Hematopoietic multipotent progenitor cell treated with erythropoietin and hydrocortisone succinate and interleukin-3 and kit ligand, for 4 days (in vitro differentiated cells): ENCODE measurements at regions not wholly inside any gene's neighbourhood (a gene's known extent, or its start where the extent isn't known, plus 50 kb on each side); places are given as distances from the start of the nearest gene placed in this dataset.

ENCODE experiments used
- DNase-seq: peaks from one replicate; pipeline ENCODE4 v3.0.0-alpha.2; 2015

- no peak for DNase-seq
These were observed 138.7 kb upstream of the POF1B start for GRCh38 chrX:85517994-85518718.

- DNase-seq, result no peak
These were observed 136.7 kb upstream of the POF1B start for GRCh38 chrX:85516131-85516530.

- no peak for DNase-seq
These were observed 127.4 kb upstream of the POF1B start for GRCh38 chrX:85506871-85507270.

GRCh38 chrX:85505801-85506200, 126.3 kb upstream of the POF1B start:
- no peak for DNase-seq

- no peak for DNase-seq
These were observed 124.9 kb upstream of the POF1B start for GRCh38 chrX:85504381-85504780.

GRCh38 chrX:85503258-85504158, 124.0 kb upstream of the POF1B start:
- DNase-seq, result no peak

GRCh38 chrX:85501349-85501748, 121.9 kb upstream of the POF1B start:
- no peak for DNase-seq

- no peak for DNase-seq
These were observed 119.9 kb upstream of the POF1B start for GRCh38 chrX:85499400-85499799.

GRCh38 chrX:85493821-85494220, 114.4 kb upstream of the POF1B start:
- no peak for DNase-seq

GRCh38 chrX:85454295-85454694, 74.8 kb upstream of the POF1B start:
- DNase-seq, result no peak

- no peak for DNase-seq
These were observed 65.1 kb upstream of the POF1B start for GRCh38 chrX:85444613-85445012.
